HepG2 (cell line): ENCODE measurements at regions not wholly inside any gene's neighbourhood (a gene's known extent, or its start where the extent isn't known, plus 50 kb on each side); places are given as distances from the start of the nearest gene placed in this dataset.

Source experiments
- ARID3A ChIP-seq: IDR thresholded peaks from 2 replicates; pipeline ENCODE4 v1.6.1; 2012; ENCODE audit warnings: low read depth, low read length, improper control_type of control experiment
- BCL6 ChIP-seq: IDR thresholded peaks from 2 replicates; pipeline ENCODE4 v1.6.1; 2016; ENCODE audit warnings: missing genetic modification reagents, missing compliant biosample characterization
- BORCS8-MEF2B ChIP-seq: sonication (generic); formaldehyde crosslinking; IDR thresholded peaks from 2 replicates; pipeline ENCODE4 v1.8.0; 2022; ENCODE audit warnings: mild to moderate bottlenecking, missing genetic modification reagents
- CC2D1A ChIP-seq: sonication (generic); formaldehyde crosslinking; IDR thresholded peaks from 2 replicates; pipeline ENCODE4 v1.8.1; 2023; ENCODE audit warnings: mild to moderate bottlenecking, missing genetic modification reagents
- CTCF ChIP-seq: sonication (generic); formaldehyde crosslinking; IDR thresholded peaks from 2 replicates; pipeline ENCODE4 v1.5.0; 2020; ENCODE audit warnings: mild to moderate bottlenecking, missing genetic modification reagents, moderate library complexity
- DR1 ChIP-seq: sonication (generic); formaldehyde crosslinking; IDR thresholded peaks from 2 replicates; pipeline ENCODE4 v1.8.0; 2021; ENCODE audit warnings: mild to moderate bottlenecking, missing genetic modification reagents, inconsistent platforms
- FOXA1 ChIP-seq, 2 experiments: fragments of 450-650 bp in 1 of 2; sonication (generic) in 1 of 2; formaldehyde crosslinking in 1 of 2; IDR thresholded peaks; 2 replicates each; pipeline versions ENCODE4 v1.4.0 to v1.6.1; 2016 to 2020; ENCODE audit warnings: missing genetic modification reagents in 1 of 2
- FOXK2 ChIP-seq: fragments of 450-650 bp; IDR thresholded peaks from 2 replicates; pipeline ENCODE4 v1.6.1; 2016
- MIXL1 ChIP-seq: IDR thresholded peaks from 2 replicates; pipeline ENCODE4 v1.6.1; 2016
- MLX ChIP-seq: IDR thresholded peaks from 2 replicates; pipeline ENCODE4 v1.6.1; 2016
- NR0B2 ChIP-seq: sonication (generic); formaldehyde crosslinking; IDR thresholded peaks from 2 replicates; pipeline ENCODE4 v1.4.0; 2020; ENCODE audit warnings: mild to moderate bottlenecking, missing genetic modification reagents
- NR2F1 ChIP-seq, 2 experiments: fragments of 450-650 bp in 1 of 2; formaldehyde crosslinking in 1 of 2; IDR thresholded peaks; 2 replicates each; pipeline versions ENCODE4 v1.5.0 to v1.6.1; 2016 to 2020; ENCODE audit warnings: mild to moderate bottlenecking in 1 of 2, missing compliant biosample characterization in 1 of 2, missing genetic modification reagents in 1 of 2, moderate library complexity in 1 of 2
- RARA ChIP-seq: IDR thresholded peaks from 2 replicates; pipeline ENCODE4 v1.6.1; 2016; ENCODE audit warnings: missing genetic modification reagents, missing compliant biosample characterization
- RBM22 ChIP-seq: fragments of 200-400 bp; formaldehyde crosslinking; optimal IDR thresholded peaks from 2 replicates; pipeline ENCODE3; 2017; ENCODE audit warnings: mild to moderate bottlenecking, low read length, moderate library complexity
- RFX1 ChIP-seq: fragments of 450-650 bp; IDR thresholded peaks from 2 replicates; pipeline ENCODE4 v1.6.1; 2017
- RFX3 ChIP-seq: IDR thresholded peaks from 2 replicates; pipeline ENCODE4 v1.6.1; 2016; ENCODE audit warnings: missing biosample characterization, missing genetic modification reagents
- SRF ChIP-seq: IDR thresholded peaks from 2 replicates; pipeline ENCODE4 v1.6.1; 2011; ENCODE audit warnings: mild to moderate bottlenecking, low read depth, low read length, moderate library complexity
- ZFY ChIP-seq: sonication (generic); formaldehyde crosslinking; IDR thresholded peaks from 2 replicates; pipeline ENCODE4 v1.4.0; 2020; ENCODE audit warnings: missing genetic modification reagents
- ZNF256 ChIP-seq: sonication (generic); formaldehyde crosslinking; conservative IDR thresholded peaks from 2 replicates; pipeline ENCODE4 v1.4.0; 2020; ENCODE audit warnings: missing genetic modification reagents
- ZNF3 ChIP-seq: IDR thresholded peaks from 2 replicates; pipeline ENCODE4 v1.7.0; 2017; ENCODE audit warnings: inconsistent platforms
- TF ChIP-seq, protein P1 (sequence below): sonication (generic); formaldehyde crosslinking; IDR thresholded peaks from 2 replicates; pipeline ENCODE4 v1.4.0; 2020; ENCODE audit warnings: missing genetic modification reagents

DNA sequence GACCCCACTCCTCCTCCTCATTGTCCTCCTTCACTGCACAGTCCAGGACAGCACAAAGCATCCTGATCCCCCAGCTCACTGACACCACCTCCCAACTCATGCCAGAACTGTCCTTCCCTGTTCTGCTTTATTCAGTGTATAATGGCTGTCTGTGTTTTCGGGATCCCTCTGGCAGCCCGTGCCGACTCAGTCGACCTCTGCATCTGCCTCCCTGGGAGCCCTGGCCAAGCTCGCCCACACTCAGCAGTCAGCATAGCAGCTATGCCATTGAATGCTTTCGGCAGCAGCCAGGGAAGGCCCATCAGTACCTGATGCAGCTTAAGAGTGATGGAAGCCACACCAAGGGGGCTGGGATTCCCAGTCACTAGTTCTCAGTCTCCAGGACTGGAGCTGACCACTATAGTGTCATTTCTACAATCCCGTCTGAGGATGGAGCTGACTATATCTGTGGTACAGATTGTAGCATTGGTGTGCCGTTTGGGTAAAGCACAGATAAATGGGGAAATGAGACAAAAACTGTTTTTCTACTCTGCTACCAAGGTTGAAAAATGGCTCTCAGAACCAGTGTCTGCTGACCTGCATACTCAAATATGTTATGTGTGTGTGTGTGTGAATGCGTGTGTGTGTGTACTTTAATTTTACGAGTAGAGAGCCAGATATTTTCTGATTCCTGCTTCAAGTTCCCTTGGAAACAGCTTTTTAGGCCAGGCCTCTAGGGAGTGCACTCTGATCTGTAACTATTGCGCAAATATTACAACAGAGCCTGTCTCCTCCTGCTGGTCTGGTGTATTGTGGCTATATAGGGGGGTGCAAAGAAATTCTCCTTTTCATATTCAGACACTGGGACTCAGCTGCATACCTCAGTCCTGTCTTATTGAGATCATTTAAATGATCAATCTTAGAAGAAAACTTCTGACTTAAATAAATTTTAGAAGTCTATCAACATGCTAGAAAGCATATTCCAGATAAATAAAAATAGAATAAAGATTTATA lies 78.8 kb upstream of the TOP3B start (continued):
- TF ChIP-seq RFX1 (peak; percentile 48; the same call in 1 of the 2 replicates), ZFY (peak; percentile 51; the same call in 1 of the 2 replicates), CC2D1A (CRISPR knock-in tag) (no peak), FOXA1 (IDR thresholded peaks at IDR 0.05) (no peak), FOXA1 (CRISPR knock-in tag; IDR thresholded peaks at IDR 0.05) (peak; percentile 50; the same call in 1 of the 2 replicates), NR2F1 (CRISPR knock-in tag; IDR thresholded peaks at IDR 0.05) (0 out of 4 replicates have a peak, but pooled peaks of 1 of the 2 experiments have one; percentile 23), DR1 (CRISPR knock-in tag) (no peak), FOXK2 (no peak), SRF (no peak), ZNF3 (CRISPR knock-in tag) (no peak), RBM22 (no peak), NR0B2 (CRISPR knock-in tag) (no peak), MLX (CRISPR knock-in tag) (0 out of 2 replicates have a peak, but pooled peaks have one; percentile 14), RARA (0 out of 2 replicates have a peak, but pooled peaks have one; percentile 27), RFX3 (CRISPR knock-in tag) (peak; percentile 65; the same call in 1 of the 2 replicates), ZNF256 (no peak), CTCF (CRISPR knock-in tag) (peak; percentile 60), ARID3A (peak; percentile 77), MIXL1 (0 out of 2 replicates have a peak, but pooled peaks have one; percentile 31), BORCS8-MEF2B (CRISPR knock-in tag) (no peak), BCL6 (CRISPR knock-in tag) (peak; percentile 48)
- TF ChIP-seq, protein P1, sequence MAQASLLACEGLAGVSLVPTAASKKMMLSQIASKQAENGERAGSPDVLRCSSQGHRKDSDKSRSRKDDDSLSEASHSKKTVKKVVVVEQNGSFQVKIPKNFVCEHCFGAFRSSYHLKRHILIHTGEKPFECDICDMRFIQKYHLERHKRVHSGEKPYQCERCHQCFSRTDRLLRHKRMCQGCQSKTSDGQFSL (CRISPR knock-in tag), result peak; percentile 96
